Superior temporal gyrus (tissue), 1 donor: ENCODE measurements at regions not wholly inside any gene's neighbourhood (a gene's known extent, or its start where the extent isn't known, plus 50 kb on each side); places are given as distances from the start of the nearest gene placed in this dataset.

Source experiments
- DNase-seq: peaks from one replicate; pipeline ENCODE4 v3.0.0-alpha.2; 2016; ENCODE audit errors: extremely low spot score

DNA sequence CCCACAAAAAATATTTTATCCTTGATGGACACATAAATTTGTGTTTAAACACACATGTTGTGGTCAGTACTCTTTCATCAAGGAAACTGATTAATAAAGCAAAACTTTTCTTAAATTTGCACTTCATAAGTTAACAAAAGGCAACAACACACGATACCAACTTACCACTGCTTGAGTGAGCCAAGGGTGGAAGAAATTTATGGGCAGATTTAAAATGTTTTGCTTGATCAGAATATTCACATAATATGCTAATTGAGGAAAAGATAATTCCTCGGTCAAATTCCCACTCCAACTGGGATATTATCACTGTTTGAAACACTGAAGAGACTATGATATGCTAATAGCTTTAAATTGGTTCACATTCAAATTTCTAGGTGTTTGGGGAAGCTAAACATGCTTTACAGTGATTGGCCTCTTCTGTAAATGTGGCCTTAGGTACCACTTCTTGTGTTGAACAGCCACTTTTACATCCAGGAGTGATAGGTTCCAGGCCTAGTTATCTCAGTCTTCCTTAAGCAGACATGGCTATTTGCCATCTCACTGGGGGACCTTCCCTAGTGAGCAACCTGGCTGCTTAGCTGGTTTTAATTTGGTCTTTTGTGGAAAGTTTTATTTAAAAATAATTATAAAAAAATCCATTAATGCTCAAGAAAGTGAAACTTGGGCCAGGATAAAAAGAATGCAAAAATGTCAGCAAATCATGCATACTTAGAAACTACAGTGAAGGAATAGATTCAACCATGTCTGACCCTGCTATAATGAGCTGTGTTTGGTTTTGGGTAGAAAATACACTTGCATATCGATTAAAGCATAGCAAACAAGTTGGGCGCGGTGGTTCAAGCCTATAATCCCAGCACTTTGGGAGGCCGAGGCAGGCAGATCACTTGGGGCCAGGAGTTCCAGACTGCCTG, 221.2 kb upstream of the MAP3K7 start:
- DNase-seq, result no peak

DNA sequence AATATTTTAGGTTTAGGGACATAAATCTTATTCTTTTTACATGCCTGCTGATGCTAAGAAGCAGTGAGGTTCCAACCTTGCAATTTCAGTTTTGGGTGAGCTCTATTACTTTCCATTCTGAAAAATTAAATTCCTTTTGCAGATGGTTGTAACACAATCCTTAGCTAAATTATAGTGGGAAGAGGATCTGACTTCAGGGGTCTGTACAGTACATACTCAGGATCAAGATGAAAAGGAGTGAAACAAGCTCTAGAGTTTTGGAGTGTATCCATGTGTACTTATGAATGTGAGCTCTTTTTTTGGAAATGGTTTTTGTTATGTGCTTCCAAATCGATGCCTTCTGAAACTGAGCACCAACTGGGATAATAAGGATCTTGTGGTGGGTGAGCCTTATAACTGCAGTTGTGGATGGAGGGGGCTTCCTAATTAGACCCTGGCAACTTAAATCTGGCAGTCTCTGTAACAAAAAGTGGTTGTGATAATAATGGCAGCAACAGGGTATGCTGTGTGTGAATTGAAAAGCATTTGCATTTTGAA, 218.8 kb upstream of the MAP3K7 start:
- DNase-seq, result no peak

DNA sequence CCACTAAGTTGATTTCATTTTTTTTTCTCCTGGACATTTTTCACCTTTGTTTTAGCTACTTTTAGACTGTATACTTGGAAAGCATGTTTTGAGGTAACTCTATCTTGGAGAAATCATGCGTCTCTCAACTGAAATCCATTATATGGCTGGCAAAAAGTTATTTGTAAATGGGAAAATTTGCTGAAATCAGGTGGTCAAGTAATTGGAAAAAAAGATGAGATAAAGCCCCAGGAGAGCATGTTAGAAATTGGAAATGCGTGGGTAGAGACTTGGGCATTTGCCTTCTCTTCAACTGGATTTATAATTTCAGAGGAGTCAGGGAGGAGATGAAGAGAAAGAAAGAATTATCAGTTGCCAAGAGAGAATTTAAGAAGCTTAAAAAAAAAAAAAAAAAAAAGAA, 217.1 kb upstream of the MAP3K7 start:
- DNase-seq, result no peak

DNA sequence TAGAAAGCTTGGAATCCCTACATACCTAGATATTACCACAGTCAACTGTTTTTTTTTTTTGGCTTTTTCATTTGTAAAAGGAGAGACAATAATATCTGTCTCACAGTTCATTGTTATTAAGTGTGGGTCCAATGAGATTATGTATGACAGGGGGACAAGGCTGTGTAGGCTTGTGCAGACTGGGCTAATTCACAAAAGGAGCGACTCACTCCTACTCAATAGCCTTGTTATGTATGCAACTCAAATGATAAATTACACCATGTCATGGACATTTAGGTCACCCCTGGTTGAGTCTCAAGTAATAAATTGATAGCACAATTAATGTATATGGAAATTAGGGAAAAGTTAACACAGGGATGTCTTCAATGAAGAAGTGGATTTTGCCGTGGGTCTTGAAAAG, 208.2 kb upstream of the MAP3K7 start:
- no peak for DNase-seq

DNA sequence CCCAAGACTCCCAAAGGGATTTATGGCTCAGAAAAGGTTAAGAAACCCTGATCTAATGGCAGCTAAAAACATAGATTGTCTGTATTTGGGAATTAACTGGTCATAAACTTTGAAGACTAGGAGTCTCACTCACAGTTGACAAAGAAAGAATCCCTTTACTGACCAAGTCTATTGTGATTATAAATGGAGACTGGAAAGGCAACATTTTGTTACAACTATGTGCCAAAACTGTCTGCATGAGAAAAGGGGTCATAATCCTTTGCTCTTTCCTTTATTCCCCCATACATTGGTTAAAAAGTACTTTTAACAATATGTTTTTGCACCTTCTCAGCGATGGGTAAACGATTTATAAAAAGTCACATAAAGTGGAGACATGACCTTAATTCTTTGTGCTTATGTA, 206.9 kb upstream of the MAP3K7 start:
- no peak for DNase-seq

DNA sequence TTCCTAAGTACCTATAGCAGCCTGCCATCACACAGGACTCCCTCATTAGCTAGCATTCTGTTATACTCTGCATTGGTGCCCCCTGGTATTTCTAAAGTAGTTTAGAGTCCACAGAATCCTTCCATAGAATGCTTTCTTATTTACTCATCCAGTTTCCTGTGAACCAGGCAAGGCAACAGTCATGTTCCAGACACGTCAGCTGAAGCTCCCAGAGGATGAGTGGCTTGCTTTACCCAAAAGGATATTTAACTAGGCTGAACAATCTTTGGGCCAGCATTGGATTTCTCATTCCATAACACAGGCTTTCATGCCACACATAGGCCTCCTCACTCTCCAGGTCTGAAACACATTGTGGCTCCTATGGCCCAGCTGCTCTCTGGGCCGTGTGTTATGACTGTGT, 203.8 kb upstream of the MAP3K7 start:
- DNase-seq, result no peak

DNA sequence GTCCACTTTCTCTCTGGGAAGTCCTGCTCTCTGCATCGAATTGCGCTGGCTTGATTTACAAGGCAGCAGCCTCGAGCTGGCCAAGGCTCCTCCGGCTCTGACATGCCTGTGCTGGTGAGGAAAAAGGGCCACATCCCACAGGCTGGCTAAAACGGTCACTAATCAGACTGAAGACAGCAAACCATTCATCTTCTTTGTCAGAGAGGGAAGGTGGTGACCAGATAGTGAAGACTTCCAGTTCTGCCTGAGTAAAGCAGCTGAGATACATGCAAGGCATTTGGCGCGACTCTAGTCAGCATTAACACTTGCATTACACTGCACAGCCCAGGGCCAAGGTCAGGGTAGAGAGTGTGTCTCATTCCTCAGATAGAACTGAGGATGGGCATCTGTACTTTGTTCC, 203.2 kb upstream of the MAP3K7 start:
- DNase-seq, result no peak

DNA sequence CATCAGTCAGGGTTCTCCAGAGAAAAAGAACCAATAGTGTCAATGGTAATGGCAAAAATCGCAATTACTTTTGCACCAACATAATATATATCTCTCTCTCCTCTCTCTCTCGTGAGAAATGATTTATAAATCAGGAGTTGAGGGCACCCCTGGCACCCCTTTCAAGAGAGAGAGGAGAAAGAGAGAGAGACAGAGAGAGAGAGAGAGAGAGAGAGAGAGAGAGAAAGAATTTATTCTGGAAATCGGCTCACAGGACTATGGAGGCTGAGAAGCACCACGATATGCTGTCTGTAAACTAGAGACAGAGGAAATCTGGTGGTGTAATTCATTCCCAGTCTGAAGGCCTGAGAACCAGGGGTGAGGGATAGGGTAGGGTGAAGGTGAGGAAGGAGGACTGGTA, 201.9 kb upstream of the MAP3K7 start:
- no peak for DNase-seq

DNA sequence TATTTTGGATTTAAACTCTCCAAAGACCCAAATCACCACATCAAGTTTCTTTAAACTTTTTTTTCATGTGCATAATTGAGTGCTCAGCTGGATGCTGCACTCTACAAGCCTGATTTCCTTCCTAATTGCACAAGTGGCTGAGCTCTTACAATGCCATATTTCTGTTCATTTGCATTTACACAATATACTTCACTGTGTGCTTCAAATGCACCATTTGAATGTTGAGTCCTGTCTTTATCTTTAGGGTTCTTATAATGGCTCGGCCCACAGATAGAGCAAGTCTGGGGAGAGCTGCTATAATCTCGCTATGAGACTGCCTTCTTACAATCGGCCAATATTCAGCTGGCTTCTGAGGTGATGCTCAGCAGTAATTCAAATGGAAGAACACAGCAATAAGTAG, 200.6 kb upstream of the MAP3K7 start:
- DNase-seq, result no peak

DNA sequence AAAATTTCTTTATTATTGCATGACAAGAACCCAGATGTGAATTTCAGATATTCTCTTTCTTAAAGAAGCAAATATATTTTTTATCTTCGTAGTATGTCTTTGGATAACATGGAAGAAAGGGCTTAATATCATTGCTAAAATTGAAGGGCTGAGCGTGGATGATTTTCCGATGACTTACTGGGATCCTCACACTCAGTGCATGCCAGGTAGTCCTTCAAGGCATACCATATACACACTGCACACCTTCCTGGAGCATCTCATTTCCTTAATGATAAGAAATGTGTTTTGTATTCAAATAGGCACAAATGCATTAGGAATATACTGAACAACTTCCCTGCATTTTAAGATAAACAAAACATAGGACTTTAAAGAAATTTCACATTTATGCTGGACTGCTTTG, 193.9 kb upstream of the MAP3K7 start:
- no peak for DNase-seq

DNA sequence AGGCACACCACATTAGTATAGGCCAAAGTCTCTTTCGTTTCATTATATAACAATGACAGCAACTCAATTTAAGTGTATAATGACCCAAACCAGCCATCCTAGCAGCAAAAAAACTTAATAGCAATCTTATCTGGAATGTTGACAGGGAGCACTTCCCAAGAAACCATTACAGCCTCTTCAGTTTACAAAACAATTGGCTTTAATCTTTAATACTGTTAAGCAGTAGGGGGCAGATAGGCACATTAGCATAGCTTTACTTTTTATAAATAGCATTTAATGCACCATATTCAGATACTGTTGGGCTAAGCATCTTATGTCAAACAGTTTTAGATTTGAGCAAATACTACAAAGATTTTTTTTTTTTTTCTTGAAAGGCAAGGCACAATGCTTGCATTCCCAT, 193.3 kb upstream of the MAP3K7 start:
- no peak for DNase-seq

DNA sequence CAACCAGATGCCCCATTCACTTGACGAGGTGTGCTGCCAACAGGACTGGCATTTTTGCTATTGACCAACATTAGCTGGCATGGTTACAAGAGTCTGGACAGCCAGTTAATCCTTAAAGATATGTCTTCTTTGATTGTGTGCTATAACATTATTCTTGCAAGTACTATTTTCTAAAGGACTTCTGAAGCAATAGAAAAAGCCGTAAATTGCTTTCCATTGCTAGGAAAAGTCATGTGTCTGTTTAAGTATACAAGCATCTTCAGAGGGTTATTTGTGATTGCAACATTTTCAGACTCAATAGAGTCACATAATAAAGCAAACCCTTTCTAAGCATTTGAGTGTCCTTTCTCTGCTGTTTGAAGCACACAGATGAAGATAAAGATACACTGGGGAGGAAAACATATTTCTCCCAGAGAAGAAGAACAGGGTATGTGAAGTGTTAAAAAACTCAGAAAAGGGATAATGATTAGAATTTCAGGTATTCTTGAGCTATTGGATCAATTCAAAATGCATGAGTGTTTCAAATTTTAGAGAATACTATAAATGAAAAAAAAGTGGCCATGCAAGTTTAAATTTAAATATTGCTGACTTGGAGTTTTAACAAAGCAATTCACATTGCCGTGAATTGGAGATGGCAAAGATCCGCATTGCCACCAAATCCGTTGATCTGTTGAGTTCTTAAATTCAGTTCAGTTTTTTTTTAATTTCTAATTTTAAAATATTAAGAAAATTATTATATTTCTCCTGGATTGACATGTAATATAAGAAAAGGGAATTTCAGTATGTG, 191.7 kb upstream of the MAP3K7 start:
- DNase-seq, result no peak

DNA sequence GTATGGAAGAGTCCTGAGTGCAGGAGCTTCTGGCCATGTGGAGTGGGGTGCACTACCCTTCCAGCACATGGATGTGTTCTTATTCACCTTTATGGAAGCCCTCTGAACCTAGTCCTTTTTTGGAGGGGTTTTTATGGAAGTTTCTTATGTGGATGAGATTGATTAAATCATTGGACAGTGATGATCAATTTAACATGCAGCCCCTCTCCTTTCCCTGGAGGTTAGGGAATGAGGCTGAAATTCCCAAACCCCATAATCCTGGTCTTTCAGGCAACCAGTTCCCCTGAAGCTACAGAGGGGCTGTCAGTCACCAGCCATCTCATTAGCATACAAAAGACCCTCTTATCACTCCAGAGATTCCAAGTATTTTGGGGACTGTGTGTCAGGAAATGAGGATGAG, 183.9 kb upstream of the MAP3K7 start:
- no peak for DNase-seq

DNA sequence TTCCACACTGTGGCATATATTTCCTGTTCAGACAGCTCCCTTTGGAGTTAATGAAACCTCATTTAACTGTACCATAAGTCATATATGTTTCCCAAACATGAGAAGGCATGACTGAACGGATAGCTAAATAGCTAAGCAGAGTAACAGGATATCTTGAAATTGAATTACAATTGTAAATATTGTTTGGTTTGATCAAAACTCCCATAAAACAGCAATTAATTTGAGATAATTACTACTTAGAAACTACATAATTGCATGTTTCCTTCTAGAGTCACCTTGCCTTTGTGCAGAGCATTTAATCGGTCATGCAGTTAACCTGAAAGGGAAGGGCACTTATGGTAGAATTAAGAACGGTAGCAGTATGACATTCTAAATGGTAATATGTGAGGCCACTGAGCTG, 179.0 kb upstream of the MAP3K7 start:
- no peak for DNase-seq

DNA sequence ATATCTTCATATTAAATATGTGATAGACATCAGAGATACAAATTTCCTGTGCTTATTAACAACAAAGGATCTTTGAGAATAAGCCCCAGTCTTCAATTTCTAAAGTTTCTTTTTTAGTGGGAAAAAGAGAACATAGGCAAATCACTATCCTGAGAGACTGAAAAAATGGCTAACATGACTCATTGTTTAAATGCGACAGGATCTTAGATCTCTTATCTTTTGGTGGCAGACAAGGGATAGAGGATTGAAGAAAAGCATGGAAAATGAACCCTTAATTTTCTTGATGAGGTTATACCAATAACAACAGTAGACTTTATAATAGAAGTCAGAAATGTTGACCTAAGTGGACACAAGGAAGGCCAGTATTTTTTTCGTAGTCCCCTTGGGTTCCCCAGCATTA, 178.6 kb upstream of the MAP3K7 start:
- DNase-seq, result no peak

DNA sequence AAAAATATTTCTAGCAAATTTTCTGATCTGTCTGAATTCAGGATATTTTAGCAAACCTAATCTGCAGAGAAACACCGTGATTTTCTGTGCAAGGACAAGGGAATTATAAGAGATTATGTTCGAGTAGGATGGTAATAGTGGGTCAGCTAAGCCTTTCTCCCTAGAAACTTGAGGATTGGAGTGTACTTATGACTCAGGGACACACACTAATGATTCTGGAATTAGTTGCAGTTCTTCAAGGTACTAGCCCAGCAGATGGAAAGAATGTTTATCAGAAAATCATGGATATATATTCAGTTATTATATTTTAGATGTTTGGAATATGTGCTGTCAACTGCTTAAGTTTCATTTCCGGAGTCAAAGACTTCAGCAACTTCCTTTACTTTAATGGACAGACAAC, 177.1 kb upstream of the MAP3K7 start:
- DNase-seq, result no peak

DNA sequence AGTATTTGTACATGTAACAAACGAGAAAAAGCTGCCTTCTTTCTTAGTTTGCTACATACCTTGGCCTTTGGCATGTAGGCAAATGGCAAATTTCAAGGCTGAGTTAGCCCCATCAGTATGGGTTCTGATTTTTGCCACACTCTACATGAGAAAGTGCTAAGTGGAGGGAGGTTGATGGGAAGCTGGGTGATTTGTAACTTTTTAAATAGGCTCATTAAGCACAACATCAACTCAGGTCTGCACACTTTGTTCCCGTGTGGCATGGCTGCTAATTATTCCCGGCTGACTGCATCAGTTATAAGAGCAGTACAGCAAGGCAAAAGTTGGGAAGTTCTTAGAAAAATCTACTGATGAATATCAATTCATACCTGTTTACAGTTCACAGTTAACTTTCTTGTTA, 172.8 kb upstream of the MAP3K7 start:
- DNase-seq, result no peak

DNA sequence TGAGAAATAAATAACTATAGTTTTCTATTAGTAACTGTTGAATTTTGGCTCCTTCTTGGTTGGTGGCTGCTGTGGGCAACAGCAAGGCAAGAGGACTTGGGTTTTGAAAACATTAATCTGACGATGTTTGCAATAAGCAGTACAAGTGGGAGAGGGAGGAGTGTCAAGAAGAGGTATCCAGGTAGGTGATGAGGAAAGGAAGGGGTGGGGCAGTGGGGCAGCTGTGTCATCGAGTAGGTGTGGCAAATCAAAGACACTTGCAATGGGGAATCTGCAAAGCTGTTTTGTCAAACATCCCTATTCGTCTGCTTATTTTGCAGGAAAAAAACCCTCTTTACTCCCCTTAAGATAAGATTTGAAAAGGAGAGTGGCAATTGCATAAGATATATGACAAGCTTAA, 171.9 kb upstream of the MAP3K7 start:
- DNase-seq, result no peak

DNA sequence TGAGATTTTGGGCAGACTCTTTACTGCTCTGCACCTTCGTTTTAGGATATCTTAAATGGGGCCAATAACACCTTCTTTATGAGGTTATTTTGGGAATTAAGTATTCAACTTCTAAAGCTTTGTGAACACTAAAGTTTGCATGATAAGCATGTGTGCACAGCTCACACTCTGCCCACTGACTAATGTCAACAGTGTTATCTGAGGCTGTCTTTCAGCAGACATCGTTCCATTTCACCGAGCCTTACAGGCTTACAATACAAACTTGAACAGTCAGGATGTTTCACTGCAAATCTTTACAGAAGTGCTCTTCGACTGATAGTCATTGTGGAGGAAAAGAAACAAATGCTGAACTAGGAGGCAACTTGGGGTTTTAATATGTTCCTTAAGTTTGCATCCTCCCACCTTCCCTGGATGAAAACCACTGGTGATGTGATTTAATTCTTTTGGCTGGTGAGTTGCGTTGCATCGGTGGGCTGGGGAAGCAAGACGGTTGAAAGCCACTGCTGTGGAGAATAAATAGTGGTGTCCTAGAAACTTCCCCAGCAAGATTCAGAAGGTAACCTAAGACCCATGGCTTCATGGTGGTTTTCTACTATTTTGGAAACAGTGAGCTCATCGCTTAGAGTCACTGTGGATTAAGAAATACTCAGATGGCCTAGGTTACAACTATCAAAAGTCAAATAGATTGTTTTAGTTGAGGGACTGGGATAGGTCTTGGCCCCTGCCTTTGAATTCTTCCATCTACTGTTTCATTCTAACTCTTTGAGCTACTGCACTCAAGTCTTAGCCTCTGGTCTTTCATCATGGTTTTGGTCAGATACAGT, 167.2 kb upstream of the MAP3K7 start:
- DNase-seq, result no peak

DNA sequence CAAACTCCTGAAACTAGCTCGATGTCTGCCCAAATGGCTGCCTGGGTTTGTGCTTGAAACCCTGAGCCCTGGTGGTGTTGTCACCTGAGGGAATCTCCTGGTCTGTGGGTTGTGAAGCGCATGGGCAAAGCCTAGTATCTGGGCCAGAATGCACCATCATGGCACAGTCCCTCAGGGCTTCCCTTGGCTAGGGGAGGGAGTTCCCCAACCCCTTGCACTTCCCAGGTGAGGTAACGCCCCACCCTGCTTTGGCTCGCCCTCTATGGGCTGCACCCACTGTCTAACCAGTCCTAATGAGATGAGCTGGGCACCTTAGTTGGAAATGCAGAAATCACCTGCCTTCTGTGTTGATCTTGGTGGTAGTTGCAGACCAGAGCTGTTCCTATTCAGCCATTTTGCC, 152.9 kb upstream of the MAP3K7 start:
- DNase-seq, result no peak

DNA sequence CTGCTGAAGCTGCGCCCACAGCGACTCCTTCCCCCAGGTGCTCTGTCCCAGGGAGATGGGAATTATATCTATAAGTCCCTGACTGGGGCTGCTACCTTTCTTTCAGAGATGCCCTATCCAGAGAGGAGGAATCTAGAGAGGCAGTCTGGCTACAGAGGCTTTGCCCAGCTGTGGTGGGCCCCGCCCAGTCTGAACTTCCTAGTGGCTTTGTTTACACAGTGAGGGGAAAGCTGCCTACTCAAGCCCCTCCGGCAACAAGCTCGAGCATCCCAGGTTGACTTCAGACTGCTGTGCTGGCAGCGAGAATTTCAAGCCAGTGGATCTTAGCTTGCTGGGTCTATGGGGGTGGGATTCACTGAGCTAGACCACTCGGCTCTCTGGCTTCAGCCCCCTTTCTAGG, 152.5 kb upstream of the MAP3K7 start:
- no peak for DNase-seq

DNA sequence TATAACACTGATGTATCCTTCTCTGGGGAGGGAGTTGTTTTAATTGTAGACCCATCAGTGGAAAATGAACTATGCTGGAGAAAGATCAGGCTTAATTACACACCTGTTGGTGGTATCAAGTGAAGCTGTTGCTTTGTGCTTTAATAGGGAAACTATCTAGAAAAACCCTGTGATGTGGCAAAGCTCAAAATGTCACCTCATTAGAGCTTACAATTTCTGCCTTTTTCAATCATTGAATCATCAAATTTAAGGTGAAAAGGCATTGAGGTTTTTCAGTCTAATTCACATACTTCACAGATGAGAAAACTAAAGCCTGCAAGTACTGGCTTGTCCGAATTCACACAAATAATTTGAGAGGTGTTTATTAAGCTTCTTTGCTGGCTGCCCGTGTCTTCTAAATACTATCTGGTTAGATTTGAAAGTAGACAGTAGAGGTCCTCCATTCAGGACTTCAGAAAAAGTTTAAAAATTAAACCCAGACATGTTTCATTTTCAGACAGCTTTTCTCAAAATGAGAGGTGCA, 143.3 kb upstream of the MAP3K7 start:
- no peak for DNase-seq
